HG03095 (cell line): ENCODE measurements at regions not wholly inside any gene's neighbourhood (a gene's known extent, or its start where the extent isn't known, plus 50 kb on each side); places are given as distances from the start of the nearest gene placed in this dataset.

Source experiments
- ATAC-seq: cut with Tn5 transposase; IDR thresholded peaks from one replicate; pipeline ENCODE4 v1.9.1; 2021; ENCODE audit warnings: moderate library complexity; ENCODE audit not compliant: unreplicated experiment

GRCh38 chr13:106352850-106353249 is 182.6 kb downstream of the EFNB2 start:
- no peak for ATAC-seq

- ATAC-seq, result no peak
These were observed 184.2 kb downstream of the EFNB2 start for GRCh38 chr13:106351251-106351650.

- no peak for ATAC-seq
These were observed 185.3 kb downstream of the EFNB2 start for GRCh38 chr13:106350208-106350607.

GRCh38 chr13:106349080-106349931 is 186.2 kb downstream of the EFNB2 start:
- ATAC-seq, result no peak

GRCh38 chr13:106348075-106348840 is 187.2 kb downstream of the EFNB2 start:
- no peak for ATAC-seq

GRCh38 chr13:106344342-106344741 is 191.1 kb downstream of the EFNB2 start:
- ATAC-seq, result no peak

- ATAC-seq, result no peak
These were observed 191.6 kb downstream of the EFNB2 start for GRCh38 chr13:106343836-106344235.

GRCh38 chr13:106340249-106340648 is 195.2 kb downstream of the EFNB2 start:
- no peak for ATAC-seq

- no peak for ATAC-seq
These were observed 198.2 kb downstream of the EFNB2 start for GRCh38 chr13:106337096-106337850.

- no peak for ATAC-seq
These were observed 198.8 kb downstream of the EFNB2 start for GRCh38 chr13:106336668-106337067.

- no peak for ATAC-seq
These were observed 202.8 kb downstream of the EFNB2 start for GRCh38 chr13:106332621-106333020.

GRCh38 chr13:106331116-106331515 is 204.3 kb downstream of the EFNB2 start:
- no peak for ATAC-seq

- ATAC-seq, result no peak
These were observed 205.5 kb downstream of the EFNB2 start for GRCh38 chr13:106329941-106330340.

- no peak for ATAC-seq
These were observed 208.7 kb downstream of the EFNB2 start for GRCh38 chr13:106326751-106327150.

GRCh38 chr13:106324444-106324843 is 211.0 kb downstream of the EFNB2 start:
- no peak for ATAC-seq

- no peak for ATAC-seq
These were observed 212.8 kb downstream of the EFNB2 start for GRCh38 chr13:106322628-106323027.

- no peak for ATAC-seq
These were observed 216.5 kb downstream of the EFNB2 start for GRCh38 chr13:106318941-106319411.

- no peak for ATAC-seq
These were observed 221.0 kb downstream of the EFNB2 start for GRCh38 chr13:106314417-106314816.

- ATAC-seq, result no peak
These were observed 224.5 kb downstream of the EFNB2 start for GRCh38 chr13:106311004-106311403.

GRCh38 chr13:106310291-106310865 is 225.1 kb downstream of the EFNB2 start:
- no peak for ATAC-seq

- no peak for ATAC-seq
These were observed 228.6 kb downstream of the EFNB2 start for GRCh38 chr13:106306748-106307277.
